Bronchial epithelial cell (primary cell): ENCODE measurements at regions not wholly inside any gene's neighbourhood (a gene's known extent, or its start where the extent isn't known, plus 50 kb on each side); places are given as distances from the start of the nearest gene placed in this dataset.
A peak's percentile ranks its signal among the peaks of the same experiment; 100 is the strongest.

Source experiments
- DNase-seq: peaks from one replicate; pipeline ENCODE4 v3.0.0-alpha.2; 2010; ENCODE audit warnings: low read depth
- FAIRE-seq: peaks from 2 replicates; lab custom pipeline; 2011; peaks lifted over from hg19 to GRCh38; lab: Jason Lieb, UNC
- H3K27me3 ChIP-seq: 2 replicates; pipeline ENCODE4 v1.5.1; 2011; ENCODE audit warnings: low read length; ENCODE audit not compliant: control insufficient read depth, insufficient read depth
- H3K36me3 ChIP-seq: 2 replicates; pipeline ENCODE4 v1.5.1; 2011; ENCODE audit warnings: low read length; ENCODE audit not compliant: control insufficient read depth, insufficient read depth
- H3K4me3 ChIP-seq: 2 replicates; pipeline ENCODE4 v1.5.1; 2011; ENCODE audit warnings: mild to moderate bottlenecking, low read depth, low read length, control low read depth
- TF ChIP-seq, protein P1 (sequence below): IDR thresholded peaks from 2 replicates; pipeline ENCODE4 v1.5.1; 2011; ENCODE audit warnings: mild to moderate bottlenecking, moderate library complexity, low read length, control low read depth, inconsistent platforms; ENCODE audit not compliant: insufficient read depth, severe bottlenecking

- FAIRE-seq (no peak), DNase-seq (no peak)
Observed at GRCh38 chr11:96621161-96621560, 231.3 kb downstream of the JRKL start.

DNA sequence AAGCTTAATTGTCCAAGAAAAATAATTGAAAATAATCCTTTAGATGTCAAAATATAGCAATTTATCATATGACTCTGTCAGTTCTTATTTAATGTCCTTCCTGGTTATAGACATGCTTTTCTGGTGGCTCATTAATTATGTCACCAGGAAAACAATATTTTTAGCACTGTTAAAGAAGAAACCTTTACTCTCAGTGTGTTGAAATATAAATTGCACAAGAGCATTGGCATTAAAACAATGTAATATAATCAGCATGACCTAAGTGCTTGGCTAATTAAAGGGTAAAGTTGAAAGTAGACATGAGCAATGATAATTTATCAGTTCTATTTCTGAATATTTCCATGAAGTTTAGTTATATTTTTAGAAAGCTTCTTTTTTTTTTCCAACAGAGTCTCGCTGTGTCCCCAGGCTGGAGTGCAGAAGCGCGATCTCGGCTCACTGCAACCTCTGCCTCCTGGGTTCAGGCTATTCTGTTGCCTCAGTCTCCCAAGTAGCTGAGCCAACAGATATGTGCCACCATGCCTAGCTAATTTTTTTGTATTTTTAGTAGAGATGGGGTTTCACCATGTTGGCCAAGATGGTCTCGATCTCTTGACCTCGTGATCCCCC, 232.3 kb downstream of the JRKL start:
- peak; percentile 73 for DNase-seq
- Histone ChIP-seq H3K4me3 (no peak overlapping the region), H3K36me3 (no peaks in the 10 kb centered on the region), H3K27me3 (no peaks in the 10 kb centered on the region)
- FAIRE-seq: no peak
- TF ChIP-seq, protein P1, sequence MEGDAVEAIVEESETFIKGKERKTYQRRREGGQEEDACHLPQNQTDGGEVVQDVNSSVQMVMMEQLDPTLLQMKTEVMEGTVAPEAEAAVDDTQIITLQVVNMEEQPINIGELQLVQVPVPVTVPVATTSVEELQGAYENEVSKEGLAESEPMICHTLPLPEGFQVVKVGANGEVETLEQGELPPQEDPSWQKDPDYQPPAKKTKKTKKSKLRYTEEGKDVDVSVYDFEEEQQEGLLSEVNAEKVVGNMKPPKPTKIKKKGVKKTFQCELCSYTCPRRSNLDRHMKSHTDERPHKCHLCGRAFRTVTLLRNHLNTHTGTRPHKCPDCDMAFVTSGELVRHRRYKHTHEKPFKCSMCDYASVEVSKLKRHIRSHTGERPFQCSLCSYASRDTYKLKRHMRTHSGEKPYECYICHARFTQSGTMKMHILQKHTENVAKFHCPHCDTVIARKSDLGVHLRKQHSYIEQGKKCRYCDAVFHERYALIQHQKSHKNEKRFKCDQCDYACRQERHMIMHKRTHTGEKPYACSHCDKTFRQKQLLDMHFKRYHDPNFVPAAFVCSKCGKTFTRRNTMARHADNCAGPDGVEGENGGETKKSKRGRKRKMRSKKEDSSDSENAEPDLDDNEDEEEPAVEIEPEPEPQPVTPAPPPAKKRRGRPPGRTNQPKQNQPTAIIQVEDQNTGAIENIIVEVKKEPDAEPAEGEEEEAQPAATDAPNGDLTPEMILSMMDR: no peak

More at GRCh38 chr11:96621161-96621560, 231.3 kb downstream of the JRKL start:
- Histone ChIP-seq H3K4me3 (no peak overlapping the region), H3K36me3 (no peaks in the 10 kb centered on the region), H3K27me3 (no peaks in the 10 kb centered on the region)
- TF ChIP-seq, protein P1: no peak

- TF ChIP-seq, protein P1: no peak
- Histone ChIP-seq H3K27me3 (no peaks in the 10 kb centered on the region), H3K36me3 (no peaks in the 10 kb centered on the region), H3K4me3 (no peak overlapping the region)
- no peak for FAIRE-seq
- no peak for DNase-seq
Observed at GRCh38 chr11:96624126-96624525, 234.3 kb downstream of the JRKL start.

GRCh38 chr11:96627376-96627775, 237.6 kb downstream of the JRKL start:
- TF ChIP-seq, protein P1: no peak
- H3K27me3 ChIP-seq: no peaks in the 10 kb centered on the region
- FAIRE-seq: no peak
- no peak overlapping the region for H3K4me3 ChIP-seq
- H3K36me3 ChIP-seq: no peaks in the 10 kb centered on the region
- no peak for DNase-seq

DNA sequence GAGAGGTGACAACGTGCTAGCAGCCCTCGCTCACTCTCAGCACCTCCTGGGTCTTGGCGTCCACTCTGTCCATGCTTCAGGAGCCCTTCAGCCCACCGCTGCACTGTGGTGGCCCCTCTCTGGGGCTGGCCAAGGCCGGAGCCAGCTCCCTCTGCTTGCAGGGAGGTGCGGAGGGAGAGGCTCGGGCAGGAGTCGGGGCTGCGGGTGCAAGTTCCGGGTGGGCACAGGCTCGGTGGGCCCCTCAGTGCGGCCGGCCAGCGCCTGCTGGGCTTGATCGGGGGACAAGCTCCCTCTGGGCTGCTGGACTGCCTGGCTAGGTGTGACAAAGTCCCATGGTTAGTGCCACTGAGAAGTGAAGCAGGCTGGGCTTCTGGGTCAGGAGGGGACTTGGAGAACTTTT, 245.8 kb downstream of the JRKL start:
- no peak for DNase-seq
- Histone ChIP-seq H3K27me3 (no peaks in the 10 kb centered on the region), H3K36me3 (no peaks in the 10 kb centered on the region), H3K4me3 (no peak overlapping the region)
- FAIRE-seq: no peak
- TF ChIP-seq, protein P1: no peak

DNA sequence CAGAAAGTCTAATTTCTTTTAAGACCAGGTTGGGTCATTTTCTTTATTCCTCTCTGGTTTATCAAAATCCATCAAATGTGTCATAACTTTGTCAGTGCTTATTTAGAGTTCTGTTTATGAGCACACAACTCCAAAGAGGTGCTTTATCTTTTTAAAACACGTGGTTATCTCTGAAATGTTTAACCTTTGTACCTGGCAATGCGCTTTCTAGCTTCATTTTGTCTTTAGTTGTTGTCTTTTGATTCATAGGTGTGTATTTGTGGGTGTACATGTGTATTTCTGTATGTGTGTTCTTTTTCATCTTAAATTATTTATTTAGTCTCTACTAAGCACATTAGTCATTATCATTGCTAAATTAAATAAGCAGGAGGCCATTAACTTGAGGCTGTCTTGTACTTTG, 251.4 kb downstream of the JRKL start:
- Histone ChIP-seq H3K27me3 (no peaks in the 10 kb centered on the region), H3K4me3 (no peak overlapping the region), H3K36me3 (no peaks in the 10 kb centered on the region)
- FAIRE-seq: no peak
- DNase-seq: no peak
- TF ChIP-seq, protein P1: no peak
